H9 (cell line): ENCODE measurements at regions not wholly inside any gene's neighbourhood (a gene's known extent, or its start where the extent isn't known, plus 50 kb on each side); places are given as distances from the start of the nearest gene placed in this dataset.

Experiments
- DNase-seq: peaks from one replicate; pipeline ENCODE4 v3.0.0-alpha.2; 2017
- H2AFZ ChIP-seq: one replicate; pipeline ENCODE4 v1.6.1; 2013; ENCODE audit warnings: mild to moderate bottlenecking, low read length, control low read depth, moderate library complexity
- H2AK5ac ChIP-seq: 2 replicates; pipeline ENCODE4 v1.6.1; 2013; ENCODE audit warnings: low read length, control low read depth, mixed read lengths; ENCODE audit not compliant: insufficient read length
- H2BK120ac ChIP-seq: one replicate; pipeline ENCODE4 v1.6.1; 2013; ENCODE audit warnings: low read depth, mild to moderate bottlenecking, low read length, control low read depth, inconsistent platforms; ENCODE audit not compliant: poor library complexity, severe bottlenecking
- H2BK12ac ChIP-seq: 2 replicates; pipeline ENCODE4 v1.6.1; 2013; ENCODE audit warnings: low read length, control low read depth, mixed read lengths, low read depth; ENCODE audit not compliant: insufficient read length
- H2BK15ac ChIP-seq: 2 replicates; pipeline ENCODE4 v1.6.1; 2013; ENCODE audit warnings: low read depth, low read length, control low read depth
- H2BK20ac ChIP-seq: one replicate; pipeline ENCODE4 v1.6.1; 2013; ENCODE audit warnings: low read depth, mild to moderate bottlenecking, low read length, control low read depth, inconsistent platforms; ENCODE audit not compliant: poor library complexity, severe bottlenecking
- H2BK5ac ChIP-seq: 2 replicates; pipeline ENCODE4 v1.6.1; 2013; ENCODE audit warnings: low read length, control low read depth, mixed read lengths; ENCODE audit not compliant: insufficient read length
- H3K14ac ChIP-seq: 2 replicates; pipeline ENCODE4 v1.6.1; 2013; ENCODE audit warnings: low read length, control low read depth; ENCODE audit not compliant: insufficient read depth
- H3K18ac ChIP-seq: 2 replicates; pipeline ENCODE4 v1.6.1; 2013; ENCODE audit warnings: low read depth, mild to moderate bottlenecking, mixed read lengths, low read length, control low read depth; ENCODE audit not compliant: insufficient read length
- H3K23ac ChIP-seq: 2 replicates; pipeline ENCODE4 v1.6.1; 2013; ENCODE audit warnings: low read length, control low read depth, mixed read lengths, low read depth; ENCODE audit not compliant: insufficient read length
- H3K23me2 ChIP-seq: 2 replicates; pipeline ENCODE4 v1.6.1; 2013; ENCODE audit warnings: low read depth, mild to moderate bottlenecking, mixed read lengths, low read length, control low read depth; ENCODE audit not compliant: insufficient read length, poor library complexity, severe bottlenecking
- H3K27ac ChIP-seq: 2 replicates; pipeline ENCODE4 v1.5.1; 2013; ENCODE audit warnings: low read length, control low read depth, mixed read lengths, low read depth; ENCODE audit not compliant: insufficient read length
- H3K27me3 ChIP-seq: 2 replicates; pipeline ENCODE4 v1.6.1; 2013; ENCODE audit warnings: low read length, control low read depth, inconsistent platforms; ENCODE audit not compliant: insufficient read depth
- H3K4ac ChIP-seq: 2 replicates; pipeline ENCODE4 v1.6.1; 2013; ENCODE audit warnings: low read depth, mild to moderate bottlenecking, control low read depth, inconsistent platforms, low read length, moderate library complexity
- H3K4me1 ChIP-seq: 2 replicates; pipeline ENCODE4 v1.6.1; 2013; ENCODE audit warnings: low read length, control low read depth, inconsistent platforms; ENCODE audit not compliant: insufficient read depth
- H3K4me2 ChIP-seq: 2 replicates; pipeline ENCODE4 v1.6.1; 2013; ENCODE audit warnings: low read length, control low read depth, mixed read lengths; ENCODE audit not compliant: insufficient read length, insufficient read depth
- H3K56ac ChIP-seq: 2 replicates; pipeline ENCODE4 v1.6.1; 2013; ENCODE audit warnings: low read depth, mild to moderate bottlenecking, mixed read lengths, low read length, control low read depth; ENCODE audit not compliant: insufficient read length
- H3K79me1 ChIP-seq: 2 replicates; pipeline ENCODE4 v1.6.1; 2013; ENCODE audit warnings: low read depth, mild to moderate bottlenecking, moderate library complexity, low read length, control low read depth, inconsistent platforms; ENCODE audit not compliant: insufficient read depth, poor library complexity, severe bottlenecking
- H3K79me2 ChIP-seq: 2 replicates; pipeline ENCODE4 v1.6.1; 2013; ENCODE audit warnings: low read length, control low read depth, inconsistent platforms; ENCODE audit not compliant: insufficient read depth
- H3K9ac ChIP-seq: 2 replicates; pipeline ENCODE4 v1.6.1; 2013; ENCODE audit warnings: low read length, control low read depth, mixed read lengths; ENCODE audit not compliant: insufficient read length; ENCODE audit errors: extremely low read depth
- H3K9me3 ChIP-seq: one replicate; pipeline ENCODE4 v1.6.1; 2013; ENCODE audit warnings: low read depth, low read length, inconsistent platforms; ENCODE audit not compliant: control insufficient read depth
- H3T11ph ChIP-seq: one replicate; pipeline ENCODE4 v1.6.1; 2013; ENCODE audit warnings: mild to moderate bottlenecking, low read length, control low read depth, inconsistent platforms
- H4K20me1 ChIP-seq: one replicate; pipeline ENCODE4 v1.6.1; 2013; ENCODE audit not compliant: control insufficient read depth, insufficient read length, insufficient read depth
- H4K5ac ChIP-seq: 2 replicates; pipeline ENCODE4 v1.6.1; 2013; ENCODE audit warnings: low read depth, mild to moderate bottlenecking, mixed read lengths, low read length, control low read depth; ENCODE audit not compliant: insufficient read length
- H4K8ac ChIP-seq: replicated peaks from 2 replicates; pipeline ENCODE4 v1.6.1; 2013; ENCODE audit warnings: low read length, control low read depth, mixed read lengths, low read depth; ENCODE audit not compliant: insufficient read length
- H4K91ac ChIP-seq: 2 replicates; pipeline ENCODE4 v1.6.1; 2013; ENCODE audit warnings: low read depth, mild to moderate bottlenecking, moderate library complexity, mixed read lengths, low read length, control low read depth; ENCODE audit not compliant: insufficient read length
- H3K27ac Mint-ChIP-seq, 3 experiments: 2 replicates in 2 of 3; 3 replicates in 1 of 3; pipeline ENCODE4 v1.8.0; 2020 to 2021; ENCODE audit warnings: mixed read lengths in 3 of 3, mild to moderate bottlenecking in 1 of 3, moderate library complexity in 1 of 3
- H3K27me3 Mint-ChIP-seq: 2 replicates; pipeline ENCODE4 v1.8.0; 2021; ENCODE audit warnings: low read depth, mild to moderate bottlenecking, moderate library complexity, mixed read lengths
- H3K36me3 Mint-ChIP-seq, 3 experiments: 2 replicates in 2 of 3; 3 replicates in 1 of 3; pipeline ENCODE4 v1.8.0; 2020 to 2021; ENCODE audit warnings: low read depth in 3 of 3, mixed read lengths in 3 of 3; ENCODE audit not compliant: insufficient read depth in 1 of 3
- H3K4me1 Mint-ChIP-seq, 2 experiments: 2 replicates each; pipeline ENCODE4 v1.8.0; 2020; ENCODE audit warnings: mixed read lengths in 2 of 2
- H3K4me3 Mint-ChIP-seq, 2 experiments: 2 replicates in 1 of 2; 3 replicates in 1 of 2; pipeline ENCODE4 v1.8.0; 2020 to 2021; ENCODE audit warnings: mild to moderate bottlenecking in 2 of 2, mixed read lengths in 2 of 2, moderate library complexity in 1 of 2
- H3K9me3 Mint-ChIP-seq, 2 experiments: 2 replicates in 1 of 2; 3 replicates in 1 of 2; pipeline ENCODE4 v1.8.0; 2020; ENCODE audit warnings: mild to moderate bottlenecking in 2 of 2, mixed read lengths in 2 of 2, moderate library complexity in 1 of 2
- CTCF ChIP-seq: fragments of 200-600 bp; sonication (generic); conservative IDR thresholded peaks from 3 replicates; pipeline ENCODE4 v1.8.0; 2021; ENCODE audit warnings: antibody characterized with exemption, mild to moderate bottlenecking
- WGBS: extraction: QIAGEN DNeasy Blood & Tissue Kit; methylation state at CpG from one replicate; pipeline ENCODE4 v1.1.7; 2013; ENCODE audit warnings: missing lambda C conversion rate, low lambda C conversion rate, mixed read lengths; ENCODE audit not compliant: insufficient read length; ENCODE audit errors: extremely low coverage; 5-methylcytosine and 5-hydroxymethylcytosine counted together

DNA sequence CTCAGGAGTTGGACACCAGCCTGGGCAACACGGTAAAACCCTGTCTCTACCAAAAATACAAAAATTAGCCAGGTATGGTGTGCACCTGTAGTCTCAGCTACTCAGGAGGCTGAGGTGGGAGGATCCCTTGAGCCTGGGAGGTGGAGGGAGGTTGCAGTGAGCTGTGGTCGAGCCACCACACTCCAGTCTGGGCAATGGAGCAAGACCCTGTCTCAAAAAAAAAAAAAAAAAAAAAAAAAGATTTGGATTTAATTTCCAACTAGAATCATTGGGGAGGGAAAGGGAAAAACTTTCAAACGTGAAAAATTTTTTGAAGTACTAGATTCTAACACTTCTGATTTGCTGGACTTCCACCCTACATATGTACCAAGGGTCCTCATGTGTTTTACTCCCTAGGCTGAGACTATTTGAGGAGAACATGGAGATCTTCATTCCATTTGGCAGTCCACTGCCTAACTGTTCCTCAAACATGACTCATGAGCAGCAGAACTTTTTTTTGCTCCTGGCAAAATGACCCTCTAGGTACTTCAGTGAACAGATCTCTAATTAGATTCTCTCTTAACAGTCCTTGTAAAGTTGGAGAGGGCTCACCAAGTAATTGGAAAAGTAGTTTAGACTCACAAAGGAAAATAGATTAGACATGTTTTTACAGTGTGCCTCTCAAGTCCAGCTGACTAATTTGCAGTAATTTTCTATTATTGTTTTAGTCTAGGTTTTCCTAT is 267.6 kb downstream of the METTL4 start:
- Histone ChIP-seq H3K79me1 (no peaks in the 10 kb centered on the region), H3K4ac (no peak overlapping the region), H2BK15ac (no peak overlapping the region), H3K23me2 (no peaks in the 10 kb centered on the region), H3K56ac (no peak overlapping the region), H4K8ac (no peak overlapping the region), H4K91ac (no peak overlapping the region), H3K27me3 (no peaks in the 10 kb centered on the region), H3K18ac (no peak overlapping the region), H4K20me1 (no peaks in the 10 kb centered on the region), H3K9me3 (no peaks in the 10 kb centered on the region), H2BK20ac (no peak overlapping the region), H3K4me2 (no peak overlapping the region), H2BK12ac (no peak overlapping the region), H3K23ac (no peak overlapping the region), H3K14ac (no peak overlapping the region), H3K9ac (no peak overlapping the region), H3K79me2 (no peaks in the 10 kb centered on the region), H2BK120ac (no peak overlapping the region), H2AK5ac (no peak overlapping the region), H3T11ph (no peak overlapping the region), H3K27ac (no peak overlapping the region), H3K4me1 (no peaks in the 10 kb centered on the region), H2AFZ (no peak overlapping the region), H4K5ac (no peak overlapping the region), H2BK5ac (no peak overlapping the region)
- Mint-ChIP-seq H3K4me1 (no peaks in the 10 kb centered on the region), H3K36me3 (no peaks in the 10 kb centered on the region), H3K4me3 (no peak overlapping the region), H3K27me3 (no peaks in the 10 kb centered on the region; the same call in 1 of the 2 replicates), H3K9me3 (no peaks in the 10 kb centered on the region), H3K27ac (no peak overlapping the region)
- TF ChIP-seq CTCF: no peak
- DNase-seq: no peak
- WGBS: no CpG with 5 or more reads among the region's 3 CpGs
